ENCODE measurements at regions not wholly inside any gene's neighbourhood (a gene's known extent, or its start where the extent isn't known, plus 50 kb on each side); places are given as distances from the start of the nearest gene placed in this dataset.

GRCh38 chr18:65282096-65282495 is 468.7 kb upstream of the CDH7 start:
- Mint-ChIP-seq H3K36me3 (peaks cover 5% of the 10 kb centered on the region), H3K9me3 (peaks cover 24 to 25% of the 10 kb centered on the region in 2 donors), H3K4me3 (no peak overlapping the region), H3K27ac (no peak overlapping the region), H3K4me1 (no peaks in the 10 kb centered on the region), H3K27me3 (ENCODE audit: low read depth in 2 of 2) (no peaks in the 10 kb centered on the region)
- no peak overlapping the region for H3K27ac ChIP-seq (ENCODE audit: low read length)
- no peak for TF ChIP-seq CTCF (IDR thresholded peaks at IDR 0.05)
- ATAC-seq: no peak
- no peaks in the 10 kb centered on the region for H3K9me3 ChIP-seq (ENCODE audit: control insufficient read depth, insufficient read depth, low read length)
- WGBS (ENCODE audit: insufficient coverage): no CpG with 5 or more reads among the region's 1 CpG
- H3K27me3 ChIP-seq (ENCODE audit: control insufficient read depth, insufficient read depth, low read length): no peaks in the 10 kb centered on the region
- H3K4me3 ChIP-seq (ENCODE audit: low read length): no peak overlapping the region
- DNase-seq: no peak
- no peaks in the 10 kb centered on the region for H3K4me1 ChIP-seq (ENCODE audit: control insufficient read depth, insufficient read depth, low read length)
- intact Hi-C loops (cut with micrococcal nuclease): no loop called here
- no peaks in the 10 kb centered on the region for H3K36me3 ChIP-seq (ENCODE audit: control insufficient read depth, insufficient read depth, low read length)

GRCh38 chr18:65279668-65280305 is 471.0 kb upstream of the CDH7 start:
- no peaks in the 10 kb centered on the region for H3K27me3 ChIP-seq (ENCODE audit: control insufficient read depth, insufficient read depth, low read length)
- no peak overlapping the region for H3K27ac ChIP-seq (ENCODE audit: low read length)
- H3K36me3 ChIP-seq (ENCODE audit: control insufficient read depth, insufficient read depth, low read length): no peaks in the 10 kb centered on the region
- H3K4me3 ChIP-seq (ENCODE audit: low read length): no peak overlapping the region
- no peaks in the 10 kb centered on the region for H3K36me3 Mint-ChIP-seq
- no peaks in the 10 kb centered on the region for H3K4me1 Mint-ChIP-seq
- no peaks in the 10 kb centered on the region for H3K4me1 ChIP-seq (ENCODE audit: control insufficient read depth, insufficient read depth, low read length)
- ATAC-seq: no peak
- H3K4me3 Mint-ChIP-seq: no peak overlapping the region
- no peak for TF ChIP-seq CTCF (IDR thresholded peaks at IDR 0.05)
- WGBS (ENCODE audit: insufficient coverage): 100% methylated on average over 2 of the region's 4 CpGs
- H3K9me3 Mint-ChIP-seq: peaks cover 18 to 20% of the 10 kb centered on the region in 2 donors
- DNase-seq: no peak
- intact Hi-C loops (cut with micrococcal nuclease): no loop called here
- no peak overlapping the region for H3K27ac Mint-ChIP-seq
- H3K9me3 ChIP-seq (ENCODE audit: control insufficient read depth, insufficient read depth, low read length): no peaks in the 10 kb centered on the region
- no peaks in the 10 kb centered on the region for H3K27me3 Mint-ChIP-seq (ENCODE audit: low read depth in 2 of 2)

GRCh38 chr18:65278939-65279667 is 471.7 kb upstream of the CDH7 start:
- Mint-ChIP-seq H3K9me3 (peaks cover 16 to 18% of the 10 kb centered on the region in 2 donors), H3K4me1 (no peaks in the 10 kb centered on the region), H3K27ac (no peak overlapping the region), H3K27me3 (ENCODE audit: low read depth in 2 of 2) (no peaks in the 10 kb centered on the region), H3K4me3 (no peak overlapping the region), H3K36me3 (no peaks in the 10 kb centered on the region)
- no peak overlapping the region for H3K27ac ChIP-seq (ENCODE audit: low read length)
- DNase-seq (no peak), ATAC-seq (no peak)
- no peak overlapping the region for H3K4me3 ChIP-seq (ENCODE audit: low read length)
- no peaks in the 10 kb centered on the region for H3K27me3 ChIP-seq (ENCODE audit: control insufficient read depth, insufficient read depth, low read length)
- H3K4me1 ChIP-seq (ENCODE audit: control insufficient read depth, insufficient read depth, low read length): no peaks in the 10 kb centered on the region
- no peaks in the 10 kb centered on the region for H3K36me3 ChIP-seq (ENCODE audit: control insufficient read depth, insufficient read depth, low read length)
- 90% methylated on average over 8 of the region's 9 CpGs for WGBS (ENCODE audit: insufficient coverage)
- intact Hi-C loops (cut with micrococcal nuclease): no loop called here
- no peak for TF ChIP-seq CTCF (IDR thresholded peaks at IDR 0.05)
- H3K9me3 ChIP-seq (ENCODE audit: control insufficient read depth, insufficient read depth, low read length): no peaks in the 10 kb centered on the region

Measured in natural killer cell (primary cell).